Endothelial cell of umbilical vein (primary cell): ENCODE measurements at regions not wholly inside any gene's neighbourhood (a gene's known extent, or its start where the extent isn't known, plus 50 kb on each side); places are given as distances from the start of the nearest gene placed in this dataset.

Experiments
- BruUV-seq: library from RNA; stranded (reverse); fragments of 400-500 nt; replicated peaks from 2 replicates; lab custom pipeline; 2021; lab: Mats Ljungman, UMichigan
- CTCF ChIA-PET: fragments of 300-600, 350-600 bp; sonication (Branson Sonifier 250); formaldehyde crosslinking; loops from one replicate; lab custom pipeline; 2021; ENCODE audit warnings: antibody characterized with exemption, inconsistent platforms; lab: Charles Lee
- POLR2A ChIA-PET: fragments of 300-600, 350-600 bp; sonication (Branson Sonifier 250); formaldehyde crosslinking; loops from one replicate; lab custom pipeline; 2021; ENCODE audit warnings: antibody characterized with exemption, inconsistent platforms; lab: Charles Lee
- DNase-seq: peaks from one replicate; pipeline ENCODE4 v3.0.0-alpha.2; 2011; ENCODE audit warnings: low read depth, low spot score
- FAIRE-seq: peaks from 2 replicates; lab custom pipeline; 2011; peaks lifted over from hg19 to GRCh38; lab: Jason Lieb, UNC
- H2AFZ ChIP-seq: 2 replicates; pipeline ENCODE4 v1.6.0; 2012; ENCODE audit warnings: low read depth, low read length, control low read depth, inconsistent platforms
- H3K27ac ChIP-seq: 2 replicates; pipeline ENCODE4 v1.5.1; 2011; ENCODE audit warnings: low read depth, mild to moderate bottlenecking, control low read depth, low read length, moderate library complexity; ENCODE audit not compliant: insufficient read depth
- H3K27me3 ChIP-seq, 2 experiments: 2 replicates each; pipeline versions ENCODE4 v1.6.0 to v1.6.1; 2011; ENCODE audit warnings: low read length in 2 of 2, mixed read lengths in 1 of 2; ENCODE audit not compliant: control insufficient read depth in 2 of 2, insufficient read depth in 2 of 2
- H3K36me3 ChIP-seq, 2 experiments: 2 replicates in 1 of 2; 3 replicates in 1 of 2; pipeline ENCODE4 v1.5.1; 2011; ENCODE audit warnings: low read length in 2 of 2, mild to moderate bottlenecking in 1 of 2, moderate library complexity in 1 of 2; ENCODE audit not compliant: control insufficient read depth in 2 of 2, insufficient read depth in 2 of 2; ENCODE audit errors: extremely low read depth in 1 of 2
- H3K4me1 ChIP-seq: 3 replicates; pipeline ENCODE4 v1.5.1; 2011; ENCODE audit warnings: mild to moderate bottlenecking, low read length; ENCODE audit not compliant: control insufficient read depth, insufficient read depth; ENCODE audit errors: extremely low read depth
- H3K4me2 ChIP-seq: 2 replicates; pipeline ENCODE4 v1.6.1; 2011; ENCODE audit warnings: low read length, control low read depth, mixed read lengths; ENCODE audit not compliant: insufficient read depth
- H3K4me3 ChIP-seq, 3 experiments: fragments of 200-600 bp in 1 of 3; sonication (generic), shearing (Covaris generic) in 1 of 3; replicated peaks in 1 of 3; 2 replicates each; pipeline ENCODE4 v1.5.1; 2011 to 2016; ENCODE audit warnings: control low read depth in 3 of 3, low read length in 3 of 3, mild to moderate bottlenecking in 2 of 3, inconsistent platforms in 1 of 3, low read depth in 1 of 3, moderate library complexity in 1 of 3; ENCODE audit not compliant: insufficient read depth in 1 of 3
- H3K79me2 ChIP-seq: 2 replicates; pipeline ENCODE4 v1.6.0; 2012; ENCODE audit warnings: low read length, inconsistent platforms; ENCODE audit not compliant: control insufficient read depth, insufficient read depth
- H3K9ac ChIP-seq: replicated peaks from 2 replicates; pipeline ENCODE3; 2011; ENCODE audit warnings: low read length, control low read depth; ENCODE audit not compliant: insufficient read depth; ENCODE audit errors: extremely low read depth
- H3K9me1 ChIP-seq: replicated peaks from 3 replicates; pipeline ENCODE4 v1.6.0; 2011; ENCODE audit warnings: mild to moderate bottlenecking, low read length; ENCODE audit not compliant: control insufficient read depth, insufficient read depth; ENCODE audit errors: extremely low read depth
- H3K9me3 ChIP-seq: replicated peaks from 2 replicates; pipeline ENCODE4 v1.5.1; 2012; ENCODE audit warnings: low read length, inconsistent platforms; ENCODE audit not compliant: control insufficient read depth, insufficient read depth
- H4K20me1 ChIP-seq: replicated peaks from 2 replicates; pipeline ENCODE3; 2011; ENCODE audit warnings: mild to moderate bottlenecking, low read length; ENCODE audit not compliant: control insufficient read depth, insufficient read depth; ENCODE audit errors: extremely low read depth
- CTCF ChIP-seq, 2 donors: IDR thresholded peaks; 1 replicate in 1 of 2; 2 replicates in 1 of 2; pipeline ENCODE4 v1.5.1; 2011; ENCODE audit warnings: low read length in 2 of 2, mild to moderate bottlenecking in 2 of 2, moderate library complexity in 2 of 2, control low read depth in 1 of 2, inconsistent platforms in 1 of 2, low read depth in 1 of 2; ENCODE audit not compliant: insufficient read depth in 1 of 2; ENCODE audit errors: extremely low read depth in 1 of 2
- FOS ChIP-seq: IDR thresholded peaks from 2 replicates; pipeline ENCODE4 v1.6.1; 2011; ENCODE audit warnings: mild to moderate bottlenecking, low read length, moderate library complexity, borderline replicate concordance; ENCODE audit not compliant: insufficient read depth
- GATA2 ChIP-seq: IDR thresholded peaks from 2 replicates; pipeline ENCODE4 v1.7.0; 2011; ENCODE audit warnings: low read depth, mild to moderate bottlenecking, moderate library complexity, mixed read lengths, low read length; ENCODE audit not compliant: insufficient read length, insufficient read depth
- MAX ChIP-seq: IDR thresholded peaks from 2 replicates; pipeline ENCODE4 v1.6.1; 2011; ENCODE audit not compliant: insufficient read depth, insufficient read length
- MYC ChIP-seq: IDR thresholded peaks from one replicate; pipeline ENCODE4 v1.6.1; 2011; ENCODE audit warnings: mild to moderate bottlenecking, low read depth, low read length
- POLR2A ChIP-seq: IDR thresholded peaks from 2 replicates; pipeline ENCODE4 v1.6.1; 2012; ENCODE audit warnings: low read depth, mild to moderate bottlenecking, control low read depth, low read length
- POLR2AphosphoS5 ChIP-seq: IDR thresholded peaks from 2 replicates; pipeline ENCODE4 v1.6.1; 2012; ENCODE audit warnings: low read depth, mild to moderate bottlenecking, control low read depth, low read length, moderate library complexity; ENCODE audit not compliant: insufficient read depth
- dilution Hi-C: fragments of 300-500 bp; cut with MboI; formaldehyde crosslinking; loops from one replicate; pipeline ENCODE4 v1.15.0; 2019; ENCODE audit warnings: low sequenced_read_pairs; ENCODE audit not compliant: extremely low pct_ligation_motif_present
- intact Hi-C: fragments of 100-400 bp; cut with micrococcal nuclease; formaldehyde crosslinking; loops from one replicate; pipeline ENCODE4 v1.10.0; 2022

- H3K9ac ChIP-seq, result no peak overlapping the region
- H4K20me1 ChIP-seq, result no peaks in the 10 kb centered on the region
- intact Hi-C loops, result loop anchor here (2.0 to 5.0 kb wide), 4 partner anchors 78 to 723 kb away; no protein-coding TSS in a partner anchor
- BruUV-seq, result no TSS peak
- no peaks in the 10 kb centered on the region for H3K9me1 ChIP-seq
- dilution Hi-C loops, result no loop called here
- peak overlapping the region; percentile 67 for H3K4me2 ChIP-seq
- FAIRE-seq (no peak), DNase-seq (peak; percentile 95)
- no peaks in the 10 kb centered on the region for H3K79me2 ChIP-seq
- no peaks in the 10 kb centered on the region for H3K27me3 ChIP-seq
- H3K36me3 ChIP-seq, result no peaks in the 10 kb centered on the region
- H3K4me3 ChIP-seq, result no peak overlapping the region
- POLR2A ChIA-PET, result no interaction called here
- CTCF ChIA-PET, result interaction anchor here (1.4 kb wide), 1 partner anchor 14 kb away, joined by 4 read pairs; no protein-coding TSS in a partner anchor
- peak overlapping the region; percentile 50 for H3K27ac ChIP-seq
- H3K9me3 ChIP-seq, result no peaks in the 10 kb centered on the region
- peaks cover 33% of the 10 kb centered on the region for H3K4me1 ChIP-seq
- no peak for TF ChIP-seq MYC
- TF ChIP-seq POLR2AphosphoS5, result no peak
- TF ChIP-seq POLR2A, result no peak
- TF ChIP-seq FOS, result no peak
- TF ChIP-seq GATA2, result no peak
- no peak for TF ChIP-seq CTCF (IDR thresholded peaks at IDR 0.05; ENCODE audit: extremely low read depth in 1 of 2, insufficient read depth in 1 of 2, low read depth in 1 of 2, low read length in 2 of 2)
- TF ChIP-seq MAX, result no peak
- no peak overlapping the region for H2AFZ ChIP-seq
These were observed 725.9 kb upstream of the NR2F2 start for GRCh38 chr15:95604634-95605036.
